ENCODE measurements at regions not wholly inside any gene's neighbourhood (a gene's known extent, or its start where the extent isn't known, plus 50 kb on each side); places are given as distances from the start of the nearest gene placed in this dataset.

DNA sequence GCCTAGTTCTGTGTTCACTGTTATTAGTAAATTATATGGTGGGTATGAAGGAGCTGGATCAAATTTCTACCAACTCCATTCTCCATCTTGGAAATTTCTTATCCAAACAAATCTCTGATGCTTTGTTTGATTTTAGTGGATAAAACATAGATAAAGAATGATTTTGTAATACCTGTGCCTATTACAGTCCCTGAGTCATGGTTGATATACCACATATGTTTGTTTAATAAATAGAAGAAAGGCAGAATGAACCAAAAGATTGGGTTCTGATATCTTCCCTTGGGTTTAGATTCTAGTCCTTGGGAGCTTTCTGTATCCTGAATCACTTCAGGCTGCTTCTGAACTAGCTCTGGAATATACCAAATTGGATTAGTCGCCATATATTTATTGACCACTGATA lies 203.6 kb downstream of the PDCD6IP start:
- TF ChIP-seq JUNB (IDR thresholded peaks at IDR 0.05; ENCODE audit: unreplicated experiment) (no peak), ZNF331 (CRISPR knock-in tag; IDR thresholded peaks at IDR 0.05; ENCODE audit: low read depth) (no peak), EZH2phosphoT487 (IDR thresholded peaks at IDR 0.05; ENCODE audit: unreplicated experiment) (no peak), ZNF462 (CRISPR knock-in tag; IDR thresholded peaks at IDR 0.05) (no peak), ETS1 (IDR thresholded peaks at IDR 0.05) (no peak), ZNF114 (CRISPR knock-in tag; IDR thresholded peaks at IDR 0.05) (no peak), CREB1 (CRISPR knock-in tag; IDR thresholded peaks at IDR 0.05; ENCODE audit: low read depth) (no peak), POLR2AphosphoS5 (IDR thresholded peaks at IDR 0.05; ENCODE audit: low read depth) (no peak), EZH2 (IDR thresholded peaks at IDR 0.05; ENCODE audit: low read depth, unreplicated experiment) (no peak), STAT1 (IDR thresholded peaks at IDR 0.05; ENCODE audit: unreplicated experiment) (no peak), NANOG (IDR thresholded peaks at IDR 0.05; ENCODE audit: borderline replicate concordance) (no peak)
- TF ChIP-seq, protein P1, sequence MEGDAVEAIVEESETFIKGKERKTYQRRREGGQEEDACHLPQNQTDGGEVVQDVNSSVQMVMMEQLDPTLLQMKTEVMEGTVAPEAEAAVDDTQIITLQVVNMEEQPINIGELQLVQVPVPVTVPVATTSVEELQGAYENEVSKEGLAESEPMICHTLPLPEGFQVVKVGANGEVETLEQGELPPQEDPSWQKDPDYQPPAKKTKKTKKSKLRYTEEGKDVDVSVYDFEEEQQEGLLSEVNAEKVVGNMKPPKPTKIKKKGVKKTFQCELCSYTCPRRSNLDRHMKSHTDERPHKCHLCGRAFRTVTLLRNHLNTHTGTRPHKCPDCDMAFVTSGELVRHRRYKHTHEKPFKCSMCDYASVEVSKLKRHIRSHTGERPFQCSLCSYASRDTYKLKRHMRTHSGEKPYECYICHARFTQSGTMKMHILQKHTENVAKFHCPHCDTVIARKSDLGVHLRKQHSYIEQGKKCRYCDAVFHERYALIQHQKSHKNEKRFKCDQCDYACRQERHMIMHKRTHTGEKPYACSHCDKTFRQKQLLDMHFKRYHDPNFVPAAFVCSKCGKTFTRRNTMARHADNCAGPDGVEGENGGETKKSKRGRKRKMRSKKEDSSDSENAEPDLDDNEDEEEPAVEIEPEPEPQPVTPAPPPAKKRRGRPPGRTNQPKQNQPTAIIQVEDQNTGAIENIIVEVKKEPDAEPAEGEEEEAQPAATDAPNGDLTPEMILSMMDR (conservative IDR thresholded peaks at IDR 0.05; ENCODE audit: low read depth in 2 of 2) = no peak
- TF ChIP-seq, protein P2, sequence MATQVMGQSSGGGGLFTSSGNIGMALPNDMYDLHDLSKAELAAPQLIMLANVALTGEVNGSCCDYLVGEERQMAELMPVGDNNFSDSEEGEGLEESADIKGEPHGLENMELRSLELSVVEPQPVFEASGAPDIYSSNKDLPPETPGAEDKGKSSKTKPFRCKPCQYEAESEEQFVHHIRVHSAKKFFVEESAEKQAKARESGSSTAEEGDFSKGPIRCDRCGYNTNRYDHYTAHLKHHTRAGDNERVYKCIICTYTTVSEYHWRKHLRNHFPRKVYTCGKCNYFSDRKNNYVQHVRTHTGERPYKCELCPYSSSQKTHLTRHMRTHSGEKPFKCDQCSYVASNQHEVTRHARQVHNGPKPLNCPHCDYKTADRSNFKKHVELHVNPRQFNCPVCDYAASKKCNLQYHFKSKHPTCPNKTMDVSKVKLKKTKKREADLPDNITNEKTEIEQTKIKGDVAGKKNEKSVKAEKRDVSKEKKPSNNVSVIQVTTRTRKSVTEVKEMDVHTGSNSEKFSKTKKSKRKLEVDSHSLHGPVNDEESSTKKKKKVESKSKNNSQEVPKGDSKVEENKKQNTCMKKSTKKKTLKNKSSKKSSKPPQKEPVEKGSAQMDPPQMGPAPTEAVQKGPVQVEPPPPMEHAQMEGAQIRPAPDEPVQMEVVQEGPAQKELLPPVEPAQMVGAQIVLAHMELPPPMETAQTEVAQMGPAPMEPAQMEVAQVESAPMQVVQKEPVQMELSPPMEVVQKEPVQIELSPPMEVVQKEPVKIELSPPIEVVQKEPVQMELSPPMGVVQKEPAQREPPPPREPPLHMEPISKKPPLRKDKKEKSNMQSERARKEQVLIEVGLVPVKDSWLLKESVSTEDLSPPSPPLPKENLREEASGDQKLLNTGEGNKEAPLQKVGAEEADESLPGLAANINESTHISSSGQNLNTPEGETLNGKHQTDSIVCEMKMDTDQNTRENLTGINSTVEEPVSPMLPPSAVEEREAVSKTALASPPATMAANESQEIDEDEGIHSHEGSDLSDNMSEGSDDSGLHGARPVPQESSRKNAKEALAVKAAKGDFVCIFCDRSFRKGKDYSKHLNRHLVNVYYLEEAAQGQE (IDR thresholded peaks at IDR 0.05; ENCODE audit: unreplicated experiment) = no peak
- no peak overlapping the region for H2AFZ ChIP-seq
- H3K4me3 Mint-ChIP-seq = no peak overlapping the region
- no peak overlapping the region for H3K4me2 ChIP-seq
- H3K4me1 ChIP-seq (ENCODE audit: insufficient read depth) = no peaks in the 10 kb centered on the region
- no peaks in the 10 kb centered on the region for H3K36me3 ChIP-seq (ENCODE audit: insufficient read depth)
- ATAC-seq = no peak
- H3F3A ChIP-seq (replicated peaks; ENCODE audit: low read depth) = no peaks in the 10 kb centered on the region
- H3K9me2 ChIP-seq (ENCODE audit: insufficient read depth) = 0 out of 2 replicates have a peak, but pooled peaks cover 3% of the 10 kb centered on the region
- no peak overlapping the region for H3K4me3 ChIP-seq
- H3K27me3 ChIP-seq (ENCODE audit: insufficient read depth) = no peaks in the 10 kb centered on the region
- H3K27me3 Mint-ChIP-seq (ENCODE audit: insufficient read depth, low read depth, poor library complexity) = peaks cover 2% of the 10 kb centered on the region
- H3K27ac ChIP-seq (ENCODE audit: low read depth) = no peak overlapping the region
- no peak for DNase-seq (ENCODE audit: low spot score)
- no peaks in the 10 kb centered on the region for H3K4me1 Mint-ChIP-seq
- 0 out of 3 replicates have a peak, but pooled peaks cover 2% of the 10 kb centered on the region for H3K9me3 Mint-ChIP-seq
- no peaks in the 10 kb centered on the region for H3K36me3 Mint-ChIP-seq (ENCODE audit: low read depth)
- H3K79me2 ChIP-seq (replicated peaks; ENCODE audit: insufficient read depth) = no peaks in the 10 kb centered on the region
- no peak overlapping the region for H3K27ac Mint-ChIP-seq
- no peaks in the 10 kb centered on the region for H4K20me1 ChIP-seq (replicated peaks; ENCODE audit: insufficient read depth)

All from GM23338 (cell line).